Thyroid gland (tissue), 4 donors: ENCODE measurements at regions not wholly inside any gene's neighbourhood (a gene's known extent, or its start where the extent isn't known, plus 50 kb on each side); places are given as distances from the start of the nearest gene placed in this dataset.

Source experiments
- DNase-seq, 2 donors: peaks; one replicate each; pipeline ENCODE4 v3.0.0-alpha.2; 2019
- H3K27ac ChIP-seq, 3 donors: fragments of 200-600 bp; sonication (generic); 1 replicate in 2 of 3; 2 replicates in 1 of 3; pipeline ENCODE4 v1.5.1; 2016 to 2019; ENCODE audit warnings: mild to moderate bottlenecking in 1 of 3, moderate library complexity in 1 of 3
- H3K27me3 ChIP-seq: fragments of 200-600 bp; sonication (generic); one replicate; pipeline ENCODE4 v1.5.1; 2019
- H3K36me3 ChIP-seq, 2 donors: fragments of 200-600 bp; sonication (generic); one replicate each; pipeline ENCODE4 v1.5.1; 2016 to 2019
- H3K4me1 ChIP-seq, 2 donors: fragments of 200-600 bp; sonication (generic); one replicate each; pipeline ENCODE4 v1.5.1; 2017 to 2019
- H3K4me3 ChIP-seq, 3 donors: fragments of 200-600 bp; sonication (generic); replicated peaks in 1 of 3; 1 replicate in 2 of 3; 2 replicates in 1 of 3; pipeline ENCODE4 v1.5.1; 2016; ENCODE audit warnings: mild to moderate bottlenecking in 1 of 3
- H3K9me3 ChIP-seq: fragments of 200-600 bp; sonication (generic); one replicate; pipeline ENCODE4 v1.5.1; 2017
- POLR2A ChIP-seq, 2 donors: fragments of 450-650 bp; IDR thresholded peaks; one replicate each; pipeline ENCODE4 v1.6.1; 2017; ENCODE audit warnings: antibody characterized with exemption in 2 of 2, mild to moderate bottlenecking in 2 of 2, moderate library complexity in 1 of 2
- WGBS, 2 donors: methylation state at CpG; one replicate each; pipeline ENCODE4 v1.1.5; 2017; 5-methylcytosine and 5-hydroxymethylcytosine counted together
- intact Hi-C: fragments of 100-400 bp; cut with DNase I; formaldehyde crosslinking; loops from one replicate; pipeline ENCODE4 v1.15.1; 2023
- TF ChIP-seq, protein P1 (sequence below), 6 experiments: fragments of 200-600 bp in 3 of 6; fragments of 450-650 bp in 3 of 6; sonication (generic) in 3 of 6; IDR thresholded peaks; one replicate each; pipeline ENCODE4 v1.5.1; 2016 to 2019; ENCODE audit warnings: antibody characterized with exemption in 6 of 6, mild to moderate bottlenecking in 2 of 6, inconsistent platforms in 1 of 6, moderate library complexity in 1 of 6

DNA sequence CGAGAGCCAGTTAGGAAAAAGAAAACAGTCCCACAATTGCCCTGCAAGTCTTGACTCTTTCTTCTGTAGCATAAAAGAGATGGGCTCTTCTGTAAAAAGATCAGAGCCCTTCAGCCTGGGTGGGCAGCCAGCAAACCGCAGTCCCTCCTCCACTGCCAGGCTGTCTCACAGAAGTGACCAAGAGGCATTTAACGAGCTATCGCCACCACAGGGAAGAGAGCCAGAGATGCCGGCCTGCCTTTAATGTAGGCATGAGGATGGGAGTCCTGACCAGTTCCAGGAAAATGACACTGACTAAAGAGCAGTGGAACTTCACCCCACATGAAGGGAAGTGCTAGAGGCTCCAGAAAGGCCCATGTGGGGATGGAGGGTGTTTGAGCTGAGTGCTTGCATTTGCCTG is 264.6 kb downstream of the NDUFS4 start:
- 68 to 69% methylated on average over 5 of the region's 5 CpGs for WGBS, 2 donors
- Histone ChIP-seq H3K4me1 (no peaks in the 10 kb centered on the region), H3K27me3 (no peaks in the 10 kb centered on the region), H3K4me3 (no peak overlapping the region), H3K27ac (no peak overlapping the region), H3K36me3 (no peaks in the 10 kb centered on the region), H3K9me3 (no peaks in the 10 kb centered on the region)
- intact Hi-C loops, result no loop called here
- no peak for DNase-seq
- TF ChIP-seq, protein P1, sequence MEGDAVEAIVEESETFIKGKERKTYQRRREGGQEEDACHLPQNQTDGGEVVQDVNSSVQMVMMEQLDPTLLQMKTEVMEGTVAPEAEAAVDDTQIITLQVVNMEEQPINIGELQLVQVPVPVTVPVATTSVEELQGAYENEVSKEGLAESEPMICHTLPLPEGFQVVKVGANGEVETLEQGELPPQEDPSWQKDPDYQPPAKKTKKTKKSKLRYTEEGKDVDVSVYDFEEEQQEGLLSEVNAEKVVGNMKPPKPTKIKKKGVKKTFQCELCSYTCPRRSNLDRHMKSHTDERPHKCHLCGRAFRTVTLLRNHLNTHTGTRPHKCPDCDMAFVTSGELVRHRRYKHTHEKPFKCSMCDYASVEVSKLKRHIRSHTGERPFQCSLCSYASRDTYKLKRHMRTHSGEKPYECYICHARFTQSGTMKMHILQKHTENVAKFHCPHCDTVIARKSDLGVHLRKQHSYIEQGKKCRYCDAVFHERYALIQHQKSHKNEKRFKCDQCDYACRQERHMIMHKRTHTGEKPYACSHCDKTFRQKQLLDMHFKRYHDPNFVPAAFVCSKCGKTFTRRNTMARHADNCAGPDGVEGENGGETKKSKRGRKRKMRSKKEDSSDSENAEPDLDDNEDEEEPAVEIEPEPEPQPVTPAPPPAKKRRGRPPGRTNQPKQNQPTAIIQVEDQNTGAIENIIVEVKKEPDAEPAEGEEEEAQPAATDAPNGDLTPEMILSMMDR (IDR thresholded peaks at IDR 0.05), result no peak
- TF ChIP-seq POLR2A (IDR thresholded peaks at IDR 0.05), result no peak

DNA sequence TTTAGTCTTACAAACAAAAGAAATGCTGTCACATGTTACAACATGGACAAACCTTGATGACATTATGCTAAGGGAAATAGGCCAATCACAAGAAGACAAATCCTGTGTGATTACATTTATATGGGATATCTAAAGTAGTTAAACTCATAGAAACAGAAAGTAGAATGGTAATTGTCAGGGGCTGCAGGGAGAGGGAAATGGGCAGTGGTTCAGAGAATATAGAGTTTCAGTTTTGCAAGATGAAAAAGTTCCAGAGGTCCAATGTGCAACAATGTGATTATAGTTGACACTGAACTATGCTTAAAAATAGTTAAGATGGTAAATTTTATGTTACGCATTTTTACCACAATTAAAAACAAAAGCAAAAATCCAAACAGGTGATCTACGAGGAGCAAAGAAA is 265.5 kb downstream of the NDUFS4 start:
- Histone ChIP-seq H3K4me3 (no peak overlapping the region), H3K27me3 (no peaks in the 10 kb centered on the region), H3K4me1 (no peaks in the 10 kb centered on the region), H3K36me3 (no peaks in the 10 kb centered on the region), H3K27ac (no peak overlapping the region), H3K9me3 (no peaks in the 10 kb centered on the region)
- intact Hi-C loops, result no loop called here
- WGBS, 2 donors, result 84 to 94% methylated on average over 2 of the region's 2 CpGs
- no peak for TF ChIP-seq POLR2A (IDR thresholded peaks at IDR 0.05)
- DNase-seq, result no peak

DNA sequence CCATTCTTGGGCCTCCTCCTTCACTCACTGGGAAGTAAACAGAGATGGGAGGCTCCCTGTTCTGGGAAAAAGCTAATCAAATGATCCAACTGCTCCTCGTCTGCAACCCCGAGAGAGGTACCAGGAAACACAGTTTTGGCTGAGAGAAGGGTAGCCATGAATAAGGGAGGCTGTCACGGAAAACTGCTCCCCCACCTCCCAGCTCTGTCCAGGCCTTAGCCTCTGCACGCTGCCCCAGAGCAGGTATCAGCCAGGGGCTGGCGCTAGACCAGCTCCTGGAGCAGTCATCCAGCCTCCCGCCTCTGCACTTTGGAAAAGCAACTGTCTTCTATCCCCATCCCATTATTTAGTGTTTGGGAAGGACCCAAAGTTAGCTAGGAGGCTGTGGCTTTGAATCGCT is 266.1 kb downstream of the NDUFS4 start:
- DNase-seq, result no peak
- H3K9me3 ChIP-seq, result no peaks in the 10 kb centered on the region
- no peaks in the 10 kb centered on the region for H3K27me3 ChIP-seq
- 76 to 87% methylated on average over 5 to 7 of the region's 7 CpGs for WGBS, 2 donors
- H3K27ac ChIP-seq, result no peak overlapping the region
- H3K4me3 ChIP-seq, result no peak overlapping the region
- H3K4me1 ChIP-seq, result no peaks in the 10 kb centered on the region
- intact Hi-C loops, result no loop called here
- no peak for TF ChIP-seq POLR2A (IDR thresholded peaks at IDR 0.05)
- TF ChIP-seq, protein P1 (IDR thresholded peaks at IDR 0.05), result no peak
- no peaks in the 10 kb centered on the region for H3K36me3 ChIP-seq

DNA sequence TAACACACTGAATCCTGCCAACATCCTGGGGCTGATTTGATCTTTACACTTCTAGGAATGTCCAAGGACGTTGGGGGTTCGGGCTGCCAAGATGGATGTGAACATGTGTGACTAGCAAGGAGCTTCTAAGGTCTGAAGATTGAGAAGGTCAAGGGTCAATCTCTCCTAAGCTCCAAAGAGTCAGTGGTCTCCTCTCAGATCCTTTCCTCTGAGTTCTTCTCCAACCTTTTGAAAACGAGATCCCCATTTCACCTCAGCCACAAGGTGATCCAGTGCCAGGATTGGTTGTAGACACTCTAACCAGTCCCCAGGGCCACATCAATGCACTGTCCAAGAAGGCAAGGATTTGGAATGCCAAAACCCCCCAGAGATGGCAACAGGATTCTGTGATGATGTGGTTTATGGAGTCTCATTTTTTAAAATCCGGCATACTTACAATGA is 266.8 kb downstream of the NDUFS4 start:
- no peaks in the 10 kb centered on the region for H3K27me3 ChIP-seq
- WGBS, 2 donors, result 65 to 85% methylated on average over 4 of the region's 4 CpGs
- intact Hi-C loops, result no loop called here
- H3K36me3 ChIP-seq, result no peaks in the 10 kb centered on the region
- no peak for TF ChIP-seq POLR2A (IDR thresholded peaks at IDR 0.05)
- TF ChIP-seq, protein P1 (IDR thresholded peaks at IDR 0.05), result no peak
- no peaks in the 10 kb centered on the region for H3K9me3 ChIP-seq
- H3K4me3 ChIP-seq, result no peak overlapping the region
- no peak overlapping the region for H3K27ac ChIP-seq
- DNase-seq, result no peak
- no peaks in the 10 kb centered on the region for H3K4me1 ChIP-seq

DNA sequence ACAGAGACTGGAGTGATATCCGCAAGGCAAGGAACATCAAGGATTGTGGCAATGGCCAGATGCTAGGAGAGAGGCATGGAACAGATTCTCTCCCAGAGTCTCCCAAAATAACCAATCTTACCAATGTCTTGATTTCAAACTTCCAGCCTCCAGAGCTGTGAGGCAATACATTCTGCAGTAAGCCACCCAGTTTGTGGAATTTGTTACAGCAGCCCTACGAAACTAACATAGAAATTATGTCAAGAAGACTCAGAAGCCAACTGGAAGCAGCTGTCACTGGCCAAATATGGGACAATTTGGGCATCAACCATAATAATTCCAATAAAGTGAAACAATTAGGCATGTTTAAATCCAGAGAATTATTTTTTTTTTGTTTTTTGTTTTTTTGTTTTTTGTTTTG is 271.1 kb downstream of the NDUFS4 start:
- no peak overlapping the region for H3K27ac ChIP-seq
- no peak for TF ChIP-seq POLR2A (IDR thresholded peaks at IDR 0.05)
- TF ChIP-seq, protein P1 (IDR thresholded peaks at IDR 0.05), result no peak
- WGBS, 2 donors, result 85 to 91% methylated on average over 2 of the region's 2 CpGs
- DNase-seq, result no peak
- intact Hi-C loops, result no loop called here
- H3K9me3 ChIP-seq, result no peaks in the 10 kb centered on the region
- no peaks in the 10 kb centered on the region for H3K36me3 ChIP-seq
- H3K4me1 ChIP-seq, result no peaks in the 10 kb centered on the region
- H3K27me3 ChIP-seq, result no peaks in the 10 kb centered on the region
- no peak overlapping the region for H3K4me3 ChIP-seq
